Ovary (tissue), 3 donors: ENCODE measurements at regions not wholly inside any gene's neighbourhood (a gene's known extent, or its start where the extent isn't known, plus 50 kb on each side); places are given as distances from the start of the nearest gene placed in this dataset.
"Not testable (repeated sequence)": the region's sequence is repeated elsewhere in the genome, so short reads cannot be mapped to it uniquely, and the experiment has no call there.

Experiments
- EP300 ChIP-seq: sonication (generic); formaldehyde crosslinking; IDR thresholded peaks from one replicate; pipeline ENCODE4 v1.6.1; 2017; ENCODE audit warnings: antibody characterized with exemption
- POLR2A ChIP-seq: fragments of 450-650 bp; IDR thresholded peaks from one replicate; pipeline ENCODE4 v1.6.1; 2017; ENCODE audit warnings: antibody characterized with exemption, mild to moderate bottlenecking, moderate library complexity
- TF ChIP-seq, protein P1 (sequence below), 3 donors: fragments of 450-650 bp in 2 of 3; fragments of 200-600 bp in 1 of 3; IDR thresholded peaks; one replicate each; pipeline versions ENCODE4 v1.5.1 to v1.8.0; 2016 to 2022; ENCODE audit warnings: antibody characterized with exemption in 3 of 3, mild to moderate bottlenecking in 1 of 3
- donor health status: DM: no; HTN: no; CAD: no.

DNA sequence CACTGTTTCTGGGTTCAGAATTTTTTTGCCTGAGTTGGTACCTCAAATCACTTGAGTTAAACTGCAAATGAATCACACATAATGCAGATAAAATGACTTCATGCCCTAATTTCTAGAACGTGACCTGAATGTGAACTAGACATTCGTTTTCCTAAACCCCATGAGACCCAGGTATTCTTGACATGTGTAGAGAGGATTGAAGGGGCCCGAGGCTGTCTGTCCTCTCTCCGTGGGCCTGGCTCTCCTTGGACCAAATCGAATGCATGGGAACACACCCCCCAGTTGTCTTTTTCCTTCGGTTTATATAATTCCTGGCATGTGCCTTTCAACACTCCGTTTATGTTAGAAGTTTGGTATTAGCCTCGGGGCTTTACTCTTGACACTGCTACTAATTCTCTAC is 262.4 kb upstream of the PLGLB2 start:
- TF ChIP-seq, protein P1, sequence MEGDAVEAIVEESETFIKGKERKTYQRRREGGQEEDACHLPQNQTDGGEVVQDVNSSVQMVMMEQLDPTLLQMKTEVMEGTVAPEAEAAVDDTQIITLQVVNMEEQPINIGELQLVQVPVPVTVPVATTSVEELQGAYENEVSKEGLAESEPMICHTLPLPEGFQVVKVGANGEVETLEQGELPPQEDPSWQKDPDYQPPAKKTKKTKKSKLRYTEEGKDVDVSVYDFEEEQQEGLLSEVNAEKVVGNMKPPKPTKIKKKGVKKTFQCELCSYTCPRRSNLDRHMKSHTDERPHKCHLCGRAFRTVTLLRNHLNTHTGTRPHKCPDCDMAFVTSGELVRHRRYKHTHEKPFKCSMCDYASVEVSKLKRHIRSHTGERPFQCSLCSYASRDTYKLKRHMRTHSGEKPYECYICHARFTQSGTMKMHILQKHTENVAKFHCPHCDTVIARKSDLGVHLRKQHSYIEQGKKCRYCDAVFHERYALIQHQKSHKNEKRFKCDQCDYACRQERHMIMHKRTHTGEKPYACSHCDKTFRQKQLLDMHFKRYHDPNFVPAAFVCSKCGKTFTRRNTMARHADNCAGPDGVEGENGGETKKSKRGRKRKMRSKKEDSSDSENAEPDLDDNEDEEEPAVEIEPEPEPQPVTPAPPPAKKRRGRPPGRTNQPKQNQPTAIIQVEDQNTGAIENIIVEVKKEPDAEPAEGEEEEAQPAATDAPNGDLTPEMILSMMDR (IDR thresholded peaks at IDR 0.05), result not testable (repeated sequence)
- not testable (repeated sequence) for TF ChIP-seq POLR2A, EP300
